Neural cell (in vitro differentiated cells): ENCODE measurements at regions not wholly inside any gene's neighbourhood (a gene's known extent, or its start where the extent isn't known, plus 50 kb on each side); places are given as distances from the start of the nearest gene placed in this dataset.

Experiments used
- CTCF ChIP-seq: fragments of 450-650 bp; IDR thresholded peaks from 2 replicates; pipeline ENCODE4 v1.5.1; 2014; ENCODE audit warnings: antibody characterized with exemption, mild to moderate bottlenecking, moderate library complexity; ENCODE audit not compliant: poor library complexity, severe bottlenecking
- EP300 ChIP-seq: fragments of 450-650 bp; conservative IDR thresholded peaks from 2 replicates; pipeline ENCODE4 v1.6.1; 2014; ENCODE audit warnings: antibody characterized with exemption, mild to moderate bottlenecking, moderate library complexity; ENCODE audit not compliant: poor library complexity, severe bottlenecking
- EZH2 ChIP-seq: fragments of 200-600, 300-800 bp; shearing (Covaris generic), sonication (generic); IDR thresholded peaks from 2 replicates; pipeline ENCODE4 v1.6.1; 2014; ENCODE audit warnings: antibody characterized with exemption, low read length, borderline replicate concordance, mild to moderate bottlenecking; ENCODE audit not compliant: insufficient read depth, poor library complexity, severe bottlenecking
- MXI1 ChIP-seq: fragments of 450-650 bp; conservative IDR thresholded peaks from 2 replicates; pipeline ENCODE4 v1.6.1; 2014; ENCODE audit warnings: antibody characterized with exemption, mild to moderate bottlenecking; ENCODE audit not compliant: poor library complexity, severe bottlenecking
- POLR2AphosphoS5 ChIP-seq: IDR thresholded peaks from 2 replicates; pipeline ENCODE4 v1.6.1; 2012
- RAD21 ChIP-seq: fragments of 450-650 bp; conservative IDR thresholded peaks from 2 replicates; pipeline ENCODE4 v1.6.1; 2014; ENCODE audit warnings: antibody characterized with exemption, mild to moderate bottlenecking, moderate library complexity
- REST ChIP-seq: IDR thresholded peaks from 2 replicates; pipeline ENCODE4 v1.6.1; 2012; ENCODE audit warnings: borderline replicate concordance
- SMC3 ChIP-seq: fragments of 450-650 bp; conservative IDR thresholded peaks from 2 replicates; pipeline ENCODE4 v1.6.1; 2014; ENCODE audit warnings: antibody characterized with exemption, mild to moderate bottlenecking, moderate library complexity; ENCODE audit not compliant: poor library complexity
- TAF1 ChIP-seq: IDR thresholded peaks from 2 replicates; pipeline ENCODE4 v1.6.1; 2012; ENCODE audit warnings: low read depth

GRCh38 chr6:112695001-112695400 is 347.9 kb downstream of the RFPL4B start:
- no peak for TF ChIP-seq CTCF
- TF ChIP-seq POLR2AphosphoS5 = no peak
- no peak for TF ChIP-seq EP300
- TF ChIP-seq EZH2 = no peak
- no peak for TF ChIP-seq REST
- TF ChIP-seq RAD21 = no peak
- TF ChIP-seq MXI1 = no peak
- TF ChIP-seq SMC3 = no peak
- no peak for TF ChIP-seq TAF1
